Right cardiac atrium (tissue), 5 donors: ENCODE measurements at regions not wholly inside any gene's neighbourhood (a gene's known extent, or its start where the extent isn't known, plus 50 kb on each side); places are given as distances from the start of the nearest gene placed in this dataset.

Experiments used
- ATAC-seq, 2 donors: fragments of 200-7000 bp; cut with Tn5 transposase; one replicate each; pipeline versions ENCODE4 v1.8.0 to v1.9.1; 2020; ENCODE audit warnings: moderate library complexity in 2 of 2, mild to moderate bottlenecking in 1 of 2
- DNase-seq, 3 donors: peaks; one replicate each; pipeline ENCODE4 v3.0.0-alpha.2; 2020
- H3K27ac ChIP-seq: one replicate; pipeline ENCODE4 v1.5.1; 2013; ENCODE audit warnings: mild to moderate bottlenecking, low read length, control low read depth, moderate library complexity
- H3K27me3 ChIP-seq: one replicate; pipeline ENCODE4 v1.6.1; 2013; ENCODE audit not compliant: control insufficient read depth, insufficient read depth
- H3K4me1 ChIP-seq: one replicate; pipeline ENCODE4 v1.6.1; 2013; ENCODE audit warnings: low read length; ENCODE audit not compliant: control insufficient read depth, insufficient read depth
- H3K4me3 ChIP-seq: one replicate; pipeline ENCODE4 v1.5.1; 2013; ENCODE audit warnings: low read length, control low read depth
- H3K9me3 ChIP-seq: one replicate; pipeline ENCODE4 v1.6.1; 2013; ENCODE audit warnings: low read length; ENCODE audit not compliant: control insufficient read depth
- WGBS: extraction: QIAGEN DNeasy Blood & Tissue Kit; methylation state at CpG from one replicate; pipeline ENCODE4 v1.1.7; 2013; 5-methylcytosine and 5-hydroxymethylcytosine counted together
- intact Hi-C, 4 donors: fragments of 100-400 bp; cut with DNase I; formaldehyde crosslinking; loops; one replicate each; pipeline versions ENCODE4 v1.11.0 to v1.14.0; 2022 to 2023
- donor health status: healthy with polysubstance abuse.
- donor health status: DM: no; HTN: yes; CAD: no.
- donor health status: DM: no; HTN: no; CAD: no.
- donor health status: DM: no; HTN: yes; CAD: no; lungs with severe emphysema.
- donor health status: DM: yes; HTN: yes; CAD: no.

- DNase-seq (no peak), ATAC-seq (no peak)
- Histone ChIP-seq H3K9me3 (no peaks in the 10 kb centered on the region), H3K27ac (no peak overlapping the region), H3K27me3 (no peaks in the 10 kb centered on the region), H3K4me1 (no peaks in the 10 kb centered on the region), H3K4me3 (no peak overlapping the region)
- WGBS = 35% methylated on average over 2 of the region's 2 CpGs
- intact Hi-C loops = no loop called here
Observed at GRCh38 chr14:38505221-38505972, 249.5 kb upstream of the CLEC14A start.

GRCh38 chr14:38504175-38504574 lies 248.3 kb upstream of the CLEC14A start:
- no peaks in the 10 kb centered on the region for H3K4me1 ChIP-seq
- no peaks in the 10 kb centered on the region for H3K27me3 ChIP-seq
- ATAC-seq (no peak), DNase-seq (no peak)
- no peak overlapping the region for H3K27ac ChIP-seq
- 85% methylated on average over 1 of the region's 1 CpG for WGBS
- H3K4me3 ChIP-seq = no peak overlapping the region
- intact Hi-C loops = no loop called here
- H3K9me3 ChIP-seq = no peaks in the 10 kb centered on the region

GRCh38 chr14:38502239-38502638 lies 246.3 kb upstream of the CLEC14A start:
- Histone ChIP-seq H3K27me3 (no peaks in the 10 kb centered on the region), H3K9me3 (no peaks in the 10 kb centered on the region), H3K27ac (no peak overlapping the region), H3K4me3 (no peak overlapping the region), H3K4me1 (no peaks in the 10 kb centered on the region)
- whole genome bisulfite sequencing = 88% methylated on average over 2 of the region's 2 CpGs
- no peak for ATAC-seq
- intact Hi-C loops = no loop called here
- DNase-seq = no peak

- ATAC-seq = no peak
Observed at GRCh38 chr14:38500125-38500524, 244.2 kb upstream of the CLEC14A start.

GRCh38 chr14:38496092-38496491 lies 240.2 kb upstream of the CLEC14A start:
- Histone ChIP-seq H3K27ac (no peak overlapping the region), H3K27me3 (no peaks in the 10 kb centered on the region), H3K4me3 (no peak overlapping the region), H3K4me1 (no peaks in the 10 kb centered on the region), H3K9me3 (no peaks in the 10 kb centered on the region)
- WGBS = 46% methylated on average over 1 of the region's 1 CpG
- DNase-seq (no peak), ATAC-seq (no peak)
- intact Hi-C loops = no loop called here

More at GRCh38 chr14:38500125-38500524, 244.2 kb upstream of the CLEC14A start:
- Histone ChIP-seq H3K27ac (no peak overlapping the region), H3K4me1 (no peaks in the 10 kb centered on the region), H3K9me3 (no peaks in the 10 kb centered on the region), H3K27me3 (no peaks in the 10 kb centered on the region), H3K4me3 (no peak overlapping the region)
- DNase-seq = no peak
- intact Hi-C loops = no loop called here

- Histone ChIP-seq H3K4me3 (no peak overlapping the region), H3K27me3 (no peaks in the 10 kb centered on the region), H3K4me1 (no peaks in the 10 kb centered on the region), H3K9me3 (no peaks in the 10 kb centered on the region), H3K27ac (no peak overlapping the region)
- DNase-seq (no peak), ATAC-seq (no peak)
- intact Hi-C loops = no loop called here
Observed at GRCh38 chr14:38490273-38490672, 234.4 kb upstream of the CLEC14A start.

GRCh38 chr14:38485026-38485425 lies 229.1 kb upstream of the CLEC14A start:
- Histone ChIP-seq H3K9me3 (no peaks in the 10 kb centered on the region), H3K27ac (no peak overlapping the region), H3K27me3 (no peaks in the 10 kb centered on the region), H3K4me1 (no peaks in the 10 kb centered on the region), H3K4me3 (no peak overlapping the region)
- intact Hi-C loops = no loop called here
- ATAC-seq (no peak), DNase-seq (no peak)
- WGBS = 63% methylated on average over 2 of the region's 2 CpGs

- no peaks in the 10 kb centered on the region for H3K4me1 ChIP-seq
- DNase-seq = peak in 2 of 3 donors; percentile 6 to 28
- H3K27me3 ChIP-seq = no peaks in the 10 kb centered on the region
- H3K27ac ChIP-seq = no peak overlapping the region
- 77% methylated on average over 2 of the region's 2 CpGs for WGBS
- intact Hi-C loops = no loop called here
- H3K4me3 ChIP-seq = no peak overlapping the region
- H3K9me3 ChIP-seq = no peaks in the 10 kb centered on the region
- no peak for ATAC-seq
Observed at GRCh38 chr14:38481952-38482678, 226.2 kb upstream of the CLEC14A start.

- Histone ChIP-seq H3K27ac (no peak overlapping the region), H3K4me1 (no peaks in the 10 kb centered on the region), H3K27me3 (no peaks in the 10 kb centered on the region), H3K9me3 (no peaks in the 10 kb centered on the region), H3K4me3 (no peak overlapping the region)
- ATAC-seq (no peak), DNase-seq (no peak)
- 88% methylated on average over 2 of the region's 2 CpGs for WGBS
- intact Hi-C loops = no loop called here
Observed at GRCh38 chr14:38469156-38469555, 213.3 kb upstream of the CLEC14A start.

GRCh38 chr14:38442208-38442607 lies 186.3 kb upstream of the CLEC14A start:
- no peaks in the 10 kb centered on the region for H3K4me1 ChIP-seq
- intact Hi-C loops = no loop called here
- DNase-seq (peak in 2 of 3 donors; percentile 14 to 20), ATAC-seq (peak; percentile 87 to 99)
- no peak overlapping the region for H3K27ac ChIP-seq
- H3K9me3 ChIP-seq = no peaks in the 10 kb centered on the region
- H3K27me3 ChIP-seq = no peaks in the 10 kb centered on the region
- WGBS = 10% methylated on average over 3 of the region's 3 CpGs
- no peak overlapping the region for H3K4me3 ChIP-seq

- intact Hi-C loops = no loop called here
- WGBS = 88% methylated on average over 2 of the region's 2 CpGs
- Histone ChIP-seq H3K4me3 (no peak overlapping the region), H3K27me3 (no peaks in the 10 kb centered on the region), H3K27ac (no peak overlapping the region), H3K9me3 (no peaks in the 10 kb centered on the region), H3K4me1 (no peaks in the 10 kb centered on the region)
- ATAC-seq (no peak), DNase-seq (no peak)
Observed at GRCh38 chr14:38432186-38432585, 176.3 kb upstream of the CLEC14A start.
